ENCODE measurements at regions not wholly inside any gene's neighbourhood (a gene's known extent, or its start where the extent isn't known, plus 50 kb on each side); places are given as distances from the start of the nearest gene placed in this dataset.

GRCh38 chr6:19986691-19987438 lies 149.7 kb downstream of the ID4 start:
- TF ChIP-seq POLR2A (IDR thresholded peaks at IDR 0.05): no peak
- TF ChIP-seq CTCF (IDR thresholded peaks at IDR 0.05): no peak

Measured in tibial nerve (tissue), 3 donors.